B cell (primary cell): ENCODE measurements at regions not wholly inside any gene's neighbourhood (a gene's known extent, or its start where the extent isn't known, plus 50 kb on each side); places are given as distances from the start of the nearest gene placed in this dataset.

Experiments used
- ATAC-seq: fragments of 200-7000 bp; cut with Tn5 transposase; one replicate; pipeline ENCODE4 v1.10.0; 2021; ENCODE audit warnings: low read depth, mild to moderate bottlenecking, moderate number of reproducible peaks, moderate library complexity
- CTCF ChIA-PET: fragments of 350-600 bp; sonication (Branson Sonifier 250); formaldehyde crosslinking; loops from one replicate; lab custom pipeline; 2021; ENCODE audit warnings: antibody characterized with exemption, inconsistent platforms; lab: Charles Lee
- POLR2A ChIA-PET: fragments of 350-600 bp; sonication (Branson Sonifier 250); formaldehyde crosslinking; loops from one replicate; lab custom pipeline; 2021; ENCODE audit warnings: antibody characterized with exemption; lab: Charles Lee
- DNase-seq: peaks from one replicate; pipeline ENCODE4 v3.0.0; 2013
- H2AFZ ChIP-seq: 2 replicates; pipeline ENCODE4 v1.6.1; 2012; ENCODE audit warnings: mild to moderate bottlenecking, low read depth, low read length; ENCODE audit not compliant: insufficient read depth, poor library complexity, severe bottlenecking
- H3K27ac ChIP-seq, 2 donors: 1 replicate in 1 of 2; 2 replicates in 1 of 2; pipeline ENCODE4 v1.5.1; 2012 to 2013; ENCODE audit warnings: low read length in 2 of 2, mild to moderate bottlenecking in 2 of 2, moderate library complexity in 1 of 2
- H3K27me3 ChIP-seq, 4 experiments: fragments of 200-600 bp in 1 of 4; sonication (generic) in 1 of 4; replicated peaks in 1 of 4; 1 replicate in 2 of 4; 2 replicates in 2 of 4; pipeline versions ENCODE4 v1.6.1 to v1.7.0; 2013 to 2016; ENCODE audit warnings: low read length in 3 of 4, mild to moderate bottlenecking in 2 of 4, mixed read lengths in 1 of 4, moderate library complexity in 1 of 4; ENCODE audit not compliant: insufficient read depth in 4 of 4, control insufficient read depth in 3 of 4; ENCODE audit errors: control extremely low read depth in 1 of 4
- H3K36me3 ChIP-seq, 2 experiments: replicated peaks in 1 of 2; 1 replicate in 1 of 2; 2 replicates in 1 of 2; pipeline versions ENCODE4 v1.6.1 to v1.7.1; 2013; ENCODE audit warnings: low read length in 1 of 2; ENCODE audit not compliant: insufficient read depth in 2 of 2, control insufficient read depth in 1 of 2; ENCODE audit errors: control extremely low read depth in 1 of 2, extremely low read depth in 1 of 2
- H3K4me1 ChIP-seq, 2 donors: fragments of 200-600 bp in 1 of 2; sonication (generic) in 1 of 2; 1 replicate in 1 of 2; 2 replicates in 1 of 2; pipeline versions ENCODE4 v1.5.1 to v1.6.1; 2013 to 2017; ENCODE audit warnings: low read length in 2 of 2; ENCODE audit not compliant: control insufficient read depth in 2 of 2, insufficient read depth in 2 of 2
- H3K4me2 ChIP-seq: replicated peaks from 2 replicates; pipeline ENCODE3; 2012; ENCODE audit warnings: mild to moderate bottlenecking, low read depth, low read length; ENCODE audit not compliant: poor library complexity, severe bottlenecking
- H3K4me3 ChIP-seq, 5 experiments: fragments of 200-600 bp in 1 of 5; sonication (generic) in 1 of 5; 1 replicate in 3 of 5; 2 replicates in 2 of 5; pipeline versions ENCODE4 v1.5.1 to v1.7.0; 2011 to 2016; ENCODE audit warnings: low read length in 4 of 5, mild to moderate bottlenecking in 4 of 5, low read depth in 2 of 5, control low read depth in 1 of 5, moderate library complexity in 1 of 5; ENCODE audit not compliant: insufficient read depth in 1 of 5; ENCODE audit errors: control extremely low read depth in 1 of 5, extremely low read depth in 1 of 5
- H3K79me2 ChIP-seq: fragments of 200-600 bp; sonication (generic); one replicate; pipeline ENCODE4 v1.6.0; 2016; ENCODE audit warnings: low read length; ENCODE audit not compliant: control insufficient read depth, insufficient read depth
- H3K9ac ChIP-seq: fragments of 200-600 bp; sonication (generic); 2 replicates; pipeline ENCODE4 v1.6.1; 2017; ENCODE audit warnings: mild to moderate bottlenecking, low read length, moderate library complexity
- H3K9me3 ChIP-seq, 3 donors: one replicate each; pipeline versions ENCODE4 v1.6.1 to v1.7.1; 2013; ENCODE audit warnings: low read length in 2 of 3; ENCODE audit not compliant: control insufficient read depth in 2 of 3, insufficient read depth in 1 of 3; ENCODE audit errors: control extremely low read depth in 1 of 3
- H4K20me1 ChIP-seq: 2 replicates; pipeline ENCODE4 v1.6.0; 2012; ENCODE audit warnings: mild to moderate bottlenecking, low read length; ENCODE audit not compliant: insufficient read depth, control insufficient read depth, poor library complexity, severe bottlenecking
- H3K27ac Mint-ChIP-seq: one replicate; pipeline ENCODE4 v1.8.0; 2021; ENCODE audit warnings: mixed read lengths
- H3K27me3 Mint-ChIP-seq: one replicate; pipeline ENCODE4 v1.8.0; 2021; ENCODE audit warnings: mixed read lengths
- H3K4me1 Mint-ChIP-seq: one replicate; pipeline ENCODE4 v1.8.0; 2021; ENCODE audit warnings: mixed read lengths
- H3K4me3 Mint-ChIP-seq: one replicate; pipeline ENCODE4 v1.8.0; 2021; ENCODE audit warnings: mixed read lengths
- H3K9me3 Mint-ChIP-seq: one replicate; pipeline ENCODE4 v1.8.0; 2022; ENCODE audit warnings: mixed read lengths; ENCODE audit not compliant: insufficient read depth
- EZH2 ChIP-seq: IDR thresholded peaks from 2 replicates; pipeline ENCODE4 v1.6.1; 2012; ENCODE audit warnings: borderline replicate concordance, low read depth, mild to moderate bottlenecking, moderate library complexity, low read length; ENCODE audit not compliant: insufficient read depth, poor library complexity, severe bottlenecking
- WGBS: methylation state at CpG from one replicate; pipeline ENCODE4 v1.1.5; 2013; ENCODE audit warnings: missing lambda C conversion rate; ENCODE audit not compliant: insufficient coverage; 5-methylcytosine and 5-hydroxymethylcytosine counted together
- intact Hi-C: fragments of 100-400 bp; cut with micrococcal nuclease; formaldehyde crosslinking; loops from one replicate; pipeline ENCODE4 v1.10.0; 2022
- TF ChIP-seq, protein P1 (sequence below): fragments of 200-600 bp; IDR thresholded peaks from one replicate; pipeline ENCODE4 v1.8.0; 2022; ENCODE audit warnings: antibody characterized with exemption, mild to moderate bottlenecking

DNA sequence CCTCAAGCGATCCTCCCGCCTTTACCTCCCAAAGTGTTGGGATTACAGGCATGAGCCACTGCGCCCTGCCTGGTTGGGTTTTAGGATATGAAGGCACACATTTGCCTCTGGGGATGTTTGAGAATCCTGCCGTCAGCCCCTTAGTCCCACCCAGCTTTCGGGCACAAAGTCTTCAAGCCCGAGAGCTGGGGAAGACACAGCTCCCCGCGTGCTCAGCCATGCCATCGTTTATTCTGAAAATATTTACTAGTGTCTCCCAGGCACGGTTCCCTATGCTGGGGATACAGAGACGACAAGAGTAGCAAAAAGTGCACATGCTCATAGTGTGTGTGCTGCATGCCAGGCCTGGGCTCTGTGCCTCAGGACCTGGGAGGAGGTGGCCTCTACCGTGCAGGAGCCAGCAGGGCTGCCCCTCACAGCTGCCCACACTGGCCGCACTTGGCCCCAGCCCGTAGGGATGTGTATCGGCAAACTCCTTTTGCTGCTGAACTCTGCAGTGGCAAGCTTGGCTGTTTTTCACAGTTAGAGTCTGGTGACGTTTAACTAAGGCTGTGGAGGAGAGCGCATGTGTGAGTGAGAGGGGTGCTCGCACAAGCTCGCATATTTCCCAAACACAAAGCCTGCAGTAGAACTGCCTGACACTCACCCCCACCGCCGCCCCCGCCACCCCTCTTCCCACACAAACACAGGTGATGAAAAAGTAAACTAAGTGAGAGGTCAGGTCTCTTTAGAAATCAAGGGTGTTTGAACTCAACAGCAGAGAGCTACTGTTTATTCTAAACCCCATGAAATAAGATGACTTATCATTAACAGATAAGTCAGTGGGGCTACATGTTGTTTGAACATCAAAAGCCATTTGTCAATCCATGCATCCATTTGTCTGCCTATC lies 266.4 kb downstream of the MRTFB start:
- POLR2A ChIA-PET, result interaction anchor here (0.6 kb wide), 1 partner anchor 15 kb away, joined by 5 read pairs; no protein-coding TSS in a partner anchor
- no peak overlapping the region for H3K4me2 ChIP-seq

DNA sequence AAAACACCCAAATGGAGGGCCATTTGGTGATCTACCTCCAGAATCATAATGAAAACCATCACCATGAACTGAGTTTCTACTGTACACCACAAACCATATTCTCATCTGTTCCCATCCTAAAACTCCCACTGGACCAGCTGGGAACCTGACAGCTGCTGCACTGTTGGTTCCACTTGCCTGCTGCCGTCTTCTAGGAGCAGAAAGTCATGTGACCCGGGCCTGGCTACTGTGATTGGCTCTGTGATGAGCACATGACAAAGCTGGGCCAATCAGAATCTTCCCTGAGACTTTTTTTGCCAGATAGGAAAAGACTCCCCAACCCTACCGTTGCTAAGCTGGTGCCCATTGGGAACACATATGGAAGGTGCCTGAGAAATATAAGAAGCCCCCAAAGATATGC lies 264.2 kb downstream of the MRTFB start:
- ChIA-PET CTCF (no interaction called here), POLR2A (no interaction called here)
- Histone ChIP-seq H2AFZ (no peak overlapping the region), H3K27me3 (no peaks in the 10 kb centered on the region), H3K36me3 (no peaks in the 10 kb centered on the region), H3K9me3 (peaks cover 0 to 3% (median 3%) of the 10 kb centered on the region in 3 donors), H3K4me1 (no peaks in the 10 kb centered on the region), H3K9ac (no peak overlapping the region), H3K27ac (no peak overlapping the region), H3K4me3 (no peak overlapping the region), H3K79me2 (no peaks in the 10 kb centered on the region), H4K20me1 (no peaks in the 10 kb centered on the region), H3K4me2 (no peak overlapping the region)
- intact Hi-C loops, result no loop called here
- Mint-ChIP-seq H3K4me3 (no peak overlapping the region), H3K27me3 (no peaks in the 10 kb centered on the region), H3K9me3 (no peaks in the 10 kb centered on the region), H3K27ac (no peak overlapping the region), H3K4me1 (no peaks in the 10 kb centered on the region)
- no peak for ATAC-seq
- no peak for DNase-seq
- TF ChIP-seq, protein P1, sequence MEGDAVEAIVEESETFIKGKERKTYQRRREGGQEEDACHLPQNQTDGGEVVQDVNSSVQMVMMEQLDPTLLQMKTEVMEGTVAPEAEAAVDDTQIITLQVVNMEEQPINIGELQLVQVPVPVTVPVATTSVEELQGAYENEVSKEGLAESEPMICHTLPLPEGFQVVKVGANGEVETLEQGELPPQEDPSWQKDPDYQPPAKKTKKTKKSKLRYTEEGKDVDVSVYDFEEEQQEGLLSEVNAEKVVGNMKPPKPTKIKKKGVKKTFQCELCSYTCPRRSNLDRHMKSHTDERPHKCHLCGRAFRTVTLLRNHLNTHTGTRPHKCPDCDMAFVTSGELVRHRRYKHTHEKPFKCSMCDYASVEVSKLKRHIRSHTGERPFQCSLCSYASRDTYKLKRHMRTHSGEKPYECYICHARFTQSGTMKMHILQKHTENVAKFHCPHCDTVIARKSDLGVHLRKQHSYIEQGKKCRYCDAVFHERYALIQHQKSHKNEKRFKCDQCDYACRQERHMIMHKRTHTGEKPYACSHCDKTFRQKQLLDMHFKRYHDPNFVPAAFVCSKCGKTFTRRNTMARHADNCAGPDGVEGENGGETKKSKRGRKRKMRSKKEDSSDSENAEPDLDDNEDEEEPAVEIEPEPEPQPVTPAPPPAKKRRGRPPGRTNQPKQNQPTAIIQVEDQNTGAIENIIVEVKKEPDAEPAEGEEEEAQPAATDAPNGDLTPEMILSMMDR, result no peak
- TF ChIP-seq EZH2, result no peak
- whole genome bisulfite sequencing, result 94% methylated on average over 2 of the region's 3 CpGs

More for the DNA sequence above, 266.4 kb downstream of the MRTFB start:
- Histone ChIP-seq H3K4me3 (no peak overlapping the region), H3K36me3 (no peaks in the 10 kb centered on the region), H3K9me3 (peaks cover 0 to 15% (median 10%) of the 10 kb centered on the region in 3 donors), H3K27me3 (no peaks in the 10 kb centered on the region), H3K9ac (no peak overlapping the region), H4K20me1 (no peaks in the 10 kb centered on the region), H3K4me1 (no peaks in the 10 kb centered on the region), H2AFZ (no peak overlapping the region), H3K79me2 (no peaks in the 10 kb centered on the region), H3K27ac (no peak overlapping the region)
- Mint-ChIP-seq H3K27me3 (no peaks in the 10 kb centered on the region), H3K4me3 (no peak overlapping the region), H3K27ac (no peak overlapping the region), H3K9me3 (peaks cover 4% of the 10 kb centered on the region), H3K4me1 (no peaks in the 10 kb centered on the region)
- no peak for ATAC-seq
- CTCF ChIA-PET, result no interaction called here
- intact Hi-C loops, result no loop called here
- TF ChIP-seq EZH2, result no peak
- TF ChIP-seq, protein P1, result no peak
- 82% methylated on average over 15 of the region's 22 CpGs for WGBS
- no peak for DNase-seq
